SK-N-SH (cell line): ENCODE measurements at regions not wholly inside any gene's neighbourhood (a gene's known extent, or its start where the extent isn't known, plus 50 kb on each side); places are given as distances from the start of the nearest gene placed in this dataset.

Source experiments
- CTCF ChIA-PET: fragments of 300-600, 350-600 bp; formaldehyde crosslinking; extraction: SDS; loops from one replicate; lab custom pipeline; 2021; lab: Yijun Ruan, JAX
- POLR2A ChIA-PET: fragments of 350-600 bp; sonication (Branson Sonifier 250); formaldehyde crosslinking; extraction: SDS; loops from one replicate; lab custom pipeline; 2020; ENCODE audit warnings: antibody characterized with exemption, inconsistent platforms; lab: Yijun Ruan, JAX
- DNase-seq: peaks from one replicate; pipeline ENCODE4 v3.0.0; 2012
- H2AFZ ChIP-seq: fragments of 200-600 bp; sonication (generic); 2 replicates; pipeline ENCODE4 v1.8.1; 2016; ENCODE audit warnings: antibody characterized with exemption, mild to moderate bottlenecking, low read depth
- H3F3A ChIP-seq: fragments of 200-600 bp; sonication (generic); replicated peaks from 2 replicates; pipeline ENCODE3; 2016; ENCODE audit warnings: antibody characterized with exemption, mild to moderate bottlenecking; ENCODE audit not compliant: insufficient read depth
- H3K27ac ChIP-seq, 2 experiments: fragments of 200-500 bp in 1 of 2; fragments of 200-600 bp in 1 of 2; sonication (Bioruptor generic) in 1 of 2; sonication (generic), shearing (Covaris generic) in 1 of 2; 2 replicates each; pipeline versions ENCODE4 v1.5.1 to v1.6.1; 2014 to 2016; ENCODE audit warnings: low read depth in 2 of 2, inconsistent platforms in 1 of 2, low read length in 1 of 2, mild to moderate bottlenecking in 1 of 2, mixed read lengths in 1 of 2
- H3K27me3 ChIP-seq: fragments of 200-600 bp; sonication (generic), shearing (Covaris generic); 2 replicates; pipeline ENCODE4 v1.6.1; 2016; ENCODE audit warnings: mixed run types; ENCODE audit not compliant: insufficient read depth
- H3K36me3 ChIP-seq, 2 experiments: fragments of 200-500 bp in 1 of 2; fragments of 200-600 bp in 1 of 2; sonication (Bioruptor generic) in 1 of 2; sonication (generic) in 1 of 2; replicated peaks in 1 of 2; 2 replicates each; pipeline versions ENCODE3 to v1.5.1; 2014 to 2016; ENCODE audit warnings: low read length in 1 of 2, mild to moderate bottlenecking in 1 of 2; ENCODE audit not compliant: insufficient read depth in 2 of 2, control insufficient read depth in 1 of 2
- H3K4me1 ChIP-seq, 2 experiments: fragments of 200-500 bp in 1 of 2; fragments of 200-600 bp in 1 of 2; sonication (Bioruptor generic) in 1 of 2; sonication (generic), shearing (Covaris generic) in 1 of 2; 2 replicates each; pipeline versions ENCODE4 v1.5.1 to v1.6.1; 2014 to 2016; ENCODE audit warnings: low read depth in 1 of 2, low read length in 1 of 2, mixed run types in 1 of 2; ENCODE audit not compliant: insufficient read depth in 2 of 2, control insufficient read depth in 1 of 2
- H3K4me2 ChIP-seq: fragments of 200-600 bp; sonication (generic), shearing (Covaris generic); 2 replicates; pipeline ENCODE4 v1.6.1; 2017; ENCODE audit warnings: mixed run types
- H3K4me3 ChIP-seq, 2 experiments: fragments of 200-500 bp in 1 of 2; fragments of 200-600 bp in 1 of 2; sonication (Bioruptor generic) in 1 of 2; sonication (generic), shearing (Covaris generic) in 1 of 2; 2 replicates each; pipeline versions ENCODE4 v1.5.1 to v1.8.1; 2014 to 2016; ENCODE audit warnings: low read depth in 2 of 2, inconsistent platforms in 1 of 2, low read length in 1 of 2, mild to moderate bottlenecking in 1 of 2, mixed read lengths in 1 of 2, moderate library complexity in 1 of 2
- H3K79me2 ChIP-seq: fragments of 200-600 bp; sonication (generic); 2 replicates; pipeline ENCODE4 v1.8.1; 2017; ENCODE audit warnings: mild to moderate bottlenecking; ENCODE audit not compliant: insufficient read depth
- H3K9ac ChIP-seq: fragments of 200-600 bp; sonication (generic); 2 replicates; pipeline ENCODE4 v1.6.1; 2017; ENCODE audit warnings: mixed run types
- H3K9me2 ChIP-seq: fragments of 200-600 bp; sonication (generic); 2 replicates; pipeline ENCODE4 v1.6.1; 2017; ENCODE audit warnings: mixed run types
- H3K9me3 ChIP-seq: fragments of 200-600 bp; sonication (generic); 2 replicates; pipeline ENCODE4 v1.6.1; 2017; ENCODE audit warnings: mixed run types, mild to moderate bottlenecking, moderate library complexity
- H4K20me1 ChIP-seq: fragments of 200-600 bp; sonication (generic); 2 replicates; pipeline ENCODE4 v1.6.1; 2017; ENCODE audit warnings: mild to moderate bottlenecking, mixed run types; ENCODE audit not compliant: insufficient read depth
- CTCF ChIP-seq: fragments of 200-600 bp; sonication (generic); IDR thresholded peaks from 2 replicates; pipeline ENCODE4 v1.6.1; 2017; ENCODE audit warnings: antibody characterized with exemption, mild to moderate bottlenecking, moderate library complexity
- EP300 ChIP-seq, 2 experiments: IDR thresholded peaks; 2 replicates each; pipeline versions ENCODE4 v1.4.0 to v1.6.1; 2012; ENCODE audit warnings: borderline replicate concordance in 1 of 2, low read depth in 1 of 2, low read length in 1 of 2
- FOSL2 ChIP-seq: IDR thresholded peaks from 2 replicates; pipeline ENCODE4 v1.4.0; 2012; ENCODE audit warnings: low read depth, mild to moderate bottlenecking, moderate library complexity, borderline replicate concordance
- FOXJ3 ChIP-seq: sonication (generic); formaldehyde crosslinking; IDR thresholded peaks from 2 replicates; pipeline ENCODE4 v1.5.1; 2020; ENCODE audit warnings: mild to moderate bottlenecking, missing genetic modification reagents
- GABPA ChIP-seq: IDR thresholded peaks from 2 replicates; pipeline ENCODE4 v1.4.0; 2012; ENCODE audit warnings: low read depth, mild to moderate bottlenecking
- MEF2A ChIP-seq: IDR thresholded peaks from 2 replicates; pipeline ENCODE4 v1.4.0; 2012; ENCODE audit warnings: low read depth, borderline replicate concordance
- MXI1 ChIP-seq: IDR thresholded peaks from 2 replicates; pipeline ENCODE4 v1.6.1; 2012; ENCODE audit warnings: mild to moderate bottlenecking, low read depth, low read length, improper control_type of control experiment
- NRF1 ChIP-seq: IDR thresholded peaks from 2 replicates; pipeline ENCODE4 v1.6.1; 2012; ENCODE audit warnings: low read depth, mild to moderate bottlenecking, low read length
- RAD21 ChIP-seq: IDR thresholded peaks from 2 replicates; pipeline ENCODE4 v1.6.1; 2012; ENCODE audit warnings: mild to moderate bottlenecking, low read length
- RCOR1 ChIP-seq: fragments of 150-350 bp; IDR thresholded peaks from 2 replicates; pipeline ENCODE4 v1.6.1; 2017; ENCODE audit warnings: antibody characterized with exemption, low read length
- RFX5 ChIP-seq: IDR thresholded peaks from 2 replicates; pipeline ENCODE4 v1.6.1; 2012; ENCODE audit warnings: mild to moderate bottlenecking, improper control_type of control experiment, low read length
- SMC3 ChIP-seq: IDR thresholded peaks from 2 replicates; pipeline ENCODE4 v1.6.1; 2012; ENCODE audit warnings: low read depth, low read length, improper control_type of control experiment
- TEAD4 ChIP-seq: IDR thresholded peaks from 2 replicates; pipeline ENCODE4 v1.4.0; 2012; ENCODE audit warnings: mild to moderate bottlenecking, borderline replicate concordance; ENCODE audit not compliant: insufficient read depth
- WGBS: methylation state at CpG from one replicate; pipeline ENCODE4 v1.1.6; 2017; ENCODE audit warnings: low lambda C conversion rate; 5-methylcytosine and 5-hydroxymethylcytosine counted together
- TF ChIP-seq, protein P1 (sequence below): IDR thresholded peaks from 2 replicates; pipeline ENCODE4; 2012
- TF ChIP-seq, protein P2 (sequence below): IDR thresholded peaks from 2 replicates; pipeline ENCODE4 v1.4.0; 2012; ENCODE audit warnings: low read depth, borderline replicate concordance

- DNase-seq: peak; percentile 89
- CTCF ChIA-PET: interaction anchor here (0.6 to 4.1 kb wide), 16 partner anchors 9 to 451 kb away, joined by 3 to 30 read pairs (median 4); no protein-coding TSS in a partner anchor
- Histone ChIP-seq H3K79me2 (no peaks in the 10 kb centered on the region), H3K4me1 (peaks cover 0 to 64% of the 10 kb centered on the region in 2 experiments; a peak in 3 of 4 replicates), H3K4me2 (no peak overlapping the region), H3K4me3 (no peak overlapping the region), H3K27me3 (no peaks in the 10 kb centered on the region), H3K36me3 (no peaks in the 10 kb centered on the region), H2AFZ (no peak overlapping the region), H3K27ac (peak overlapping the region in 1 of 2 experiments; percentile 99; a peak in 2 of 4 replicates), H3K9me3 (no peaks in the 10 kb centered on the region), H3K9ac (no peak overlapping the region), H3F3A (no peaks in the 10 kb centered on the region), H3K9me2 (no peaks in the 10 kb centered on the region), H4K20me1 (no peaks in the 10 kb centered on the region)
- TF ChIP-seq EP300 (IDR thresholded peaks at IDR 0.05; ENCODE audit: borderline replicate concordance in 1 of 2, low read depth in 1 of 2, low read length in 1 of 2) (peak in 1 of 2 experiments; percentile 74; a peak in 2 of 4 replicates), FOXJ3 (CRISPR knock-in tag) (peak; percentile 80), NRF1 (no peak), GABPA (no peak), RAD21 (peak; percentile 68), SMC3 (peak; percentile 27; the same call in 1 of the 2 replicates), MEF2A (no peak), RFX5 (0 out of 2 replicates have a peak, but pooled peaks have one; percentile 23), MXI1 (0 out of 2 replicates have a peak, but pooled peaks have one; percentile 69), RCOR1 (peak; percentile 51)
- TF ChIP-seq, protein P1, sequence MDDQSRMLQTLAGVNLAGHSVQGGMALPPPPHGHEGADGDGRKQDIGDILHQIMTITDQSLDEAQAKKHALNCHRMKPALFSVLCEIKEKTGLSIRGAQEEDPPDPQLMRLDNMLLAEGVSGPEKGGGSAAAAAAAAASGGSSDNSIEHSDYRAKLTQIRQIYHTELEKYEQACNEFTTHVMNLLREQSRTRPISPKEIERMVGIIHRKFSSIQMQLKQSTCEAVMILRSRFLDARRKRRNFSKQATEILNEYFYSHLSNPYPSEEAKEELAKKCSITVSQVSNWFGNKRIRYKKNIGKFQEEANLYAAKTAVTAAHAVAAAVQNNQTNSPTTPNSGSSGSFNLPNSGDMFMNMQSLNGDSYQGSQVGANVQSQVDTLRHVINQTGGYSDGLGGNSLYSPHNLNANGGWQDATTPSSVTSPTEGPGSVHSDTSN: no peak
- 37% methylated on average over 18 of the region's 19 CpGs for WGBS
- POLR2A ChIA-PET: interaction anchor here (0.5 to 1.4 kb wide), 3 partner anchors 13 to 115 kb away, joined by 3 to 4 read pairs (median 3); no protein-coding TSS in a partner anchor
Observed at GRCh38 chr1:10945991-10946509, 66.4 kb upstream of the TARDBP start.

DNA sequence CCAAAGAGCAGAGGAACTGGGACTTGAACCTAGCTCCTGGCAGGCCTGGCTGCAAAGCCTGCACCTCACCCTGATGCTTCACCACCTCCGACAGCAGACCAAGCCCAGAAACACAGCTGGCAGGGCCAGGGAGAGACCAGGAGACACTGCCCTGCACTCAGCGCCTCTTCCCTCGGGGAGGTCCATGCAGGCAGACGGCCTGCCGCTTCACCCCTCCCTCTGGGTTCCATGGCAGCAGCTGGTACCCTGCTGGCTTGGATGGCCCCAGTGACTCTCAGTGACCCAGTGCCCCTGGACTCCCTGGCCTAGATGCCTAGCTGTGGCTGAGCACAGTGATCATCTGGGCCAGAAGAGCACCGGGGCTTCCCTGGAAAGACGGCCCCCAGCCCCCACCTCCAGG is 65.3 kb upstream of the TARDBP start:
- H3K9me3 ChIP-seq: no peaks in the 10 kb centered on the region
- peaks cover 0 to 59% of the 10 kb centered on the region in 2 experiments; a peak in 3 of 4 replicates for H3K4me1 ChIP-seq
- H3K4me2 ChIP-seq: no peak overlapping the region
- H2AFZ ChIP-seq: no peak overlapping the region
- H3K27ac ChIP-seq: peak overlapping the region in 1 of 2 experiments; percentile 99; a peak in 2 of 4 replicates
- peak; percentile 44 for DNase-seq
- no peak overlapping the region for H3K4me3 ChIP-seq
- POLR2A ChIA-PET: interaction anchor here (1.4 kb wide), 1 partner anchor 11 kb away, joined by 3 read pairs; no protein-coding TSS in a partner anchor
- H3K9me2 ChIP-seq: no peaks in the 10 kb centered on the region
- no peaks in the 10 kb centered on the region for H3F3A ChIP-seq
- no peak for TF ChIP-seq TEAD4
- no peak for TF ChIP-seq CTCF
- TF ChIP-seq MEF2A: no peak
- TF ChIP-seq, protein P2, sequence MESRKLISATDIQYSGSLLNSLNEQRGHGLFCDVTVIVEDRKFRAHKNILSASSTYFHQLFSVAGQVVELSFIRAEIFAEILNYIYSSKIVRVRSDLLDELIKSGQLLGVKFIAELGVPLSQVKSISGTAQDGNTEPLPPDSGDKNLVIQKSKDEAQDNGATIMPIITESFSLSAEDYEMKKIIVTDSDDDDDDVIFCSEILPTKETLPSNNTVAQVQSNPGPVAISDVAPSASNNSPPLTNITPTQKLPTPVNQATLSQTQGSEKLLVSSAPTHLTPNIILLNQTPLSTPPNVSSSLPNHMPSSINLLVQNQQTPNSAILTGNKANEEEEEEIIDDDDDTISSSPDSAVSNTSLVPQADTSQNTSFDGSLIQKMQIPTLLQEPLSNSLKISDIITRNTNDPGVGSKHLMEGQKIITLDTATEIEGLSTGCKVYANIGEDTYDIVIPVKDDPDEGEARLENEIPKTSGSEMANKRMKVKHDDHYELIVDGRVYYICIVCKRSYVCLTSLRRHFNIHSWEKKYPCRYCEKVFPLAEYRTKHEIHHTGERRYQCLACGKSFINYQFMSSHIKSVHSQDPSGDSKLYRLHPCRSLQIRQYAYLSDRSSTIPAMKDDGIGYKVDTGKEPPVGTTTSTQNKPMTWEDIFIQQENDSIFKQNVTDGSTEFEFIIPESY: no peak
- TF ChIP-seq SMC3: no peak
- TF ChIP-seq FOSL2: no peak
- no peak for TF ChIP-seq RCOR1
- 76% methylated on average over 5 of the region's 7 CpGs for WGBS
- no peaks in the 10 kb centered on the region for H3K36me3 ChIP-seq
- no peaks in the 10 kb centered on the region for H3K79me2 ChIP-seq
- H4K20me1 ChIP-seq: no peaks in the 10 kb centered on the region
- no peaks in the 10 kb centered on the region for H3K27me3 ChIP-seq
- CTCF ChIA-PET: interaction anchor here (1.1 to 4.1 kb wide), 4 partner anchors 11 to 66 kb away, joined by 3 to 30 read pairs (median 14); no protein-coding TSS in a partner anchor
- no peak overlapping the region for H3K9ac ChIP-seq
